Left colon (tissue), 2 donors: ENCODE measurements at regions not wholly inside any gene's neighbourhood (a gene's known extent, or its start where the extent isn't known, plus 50 kb on each side); places are given as distances from the start of the nearest gene placed in this dataset.

Experiments used
- ATAC-seq: fragments of 200-7000 bp; cut with Tn5 transposase; one replicate; pipeline ENCODE4 v1.9.1; 2020; ENCODE audit warnings: mild to moderate bottlenecking, moderate library complexity
- DNase-seq, 2 donors: peaks; one replicate each; pipeline ENCODE4 v3.0.0-alpha.2; 2020
- intact Hi-C, 2 donors: fragments of 100-400 bp; cut with DNase I in 1 of 2; cut with micrococcal nuclease in 1 of 2; formaldehyde crosslinking; loops; one replicate each; pipeline versions ENCODE4 v1.11.2 to v1.14.0; 2022; cut with DNase I, micrococcal nuclease
- donor health status: DM: no; HTN: no; CAD: no.
- donor health status: DM: yes; HTN: yes; CAD: no.

DNA sequence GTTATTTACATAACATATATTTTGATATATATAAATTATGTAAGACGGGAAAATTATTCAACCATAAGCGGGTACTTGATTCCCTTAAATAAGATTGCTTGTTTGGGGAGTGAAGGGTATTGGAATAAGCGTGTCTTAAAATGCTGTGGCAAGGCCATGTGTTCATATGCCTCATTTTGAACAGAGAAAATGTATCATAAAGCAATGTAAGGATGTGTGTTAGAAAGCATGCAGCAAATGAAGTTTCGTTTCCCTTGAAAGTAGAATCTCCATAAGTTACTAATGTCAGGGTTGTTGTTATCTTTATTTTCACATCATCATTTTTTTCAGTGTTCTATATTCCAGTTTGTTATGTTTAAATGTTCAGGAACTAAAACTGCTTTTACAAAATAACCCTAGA is 465.6 kb downstream of the FOXG1 start:
- ATAC-seq: no peak
- intact Hi-C loops: no loop called here
- no peak for DNase-seq

DNA sequence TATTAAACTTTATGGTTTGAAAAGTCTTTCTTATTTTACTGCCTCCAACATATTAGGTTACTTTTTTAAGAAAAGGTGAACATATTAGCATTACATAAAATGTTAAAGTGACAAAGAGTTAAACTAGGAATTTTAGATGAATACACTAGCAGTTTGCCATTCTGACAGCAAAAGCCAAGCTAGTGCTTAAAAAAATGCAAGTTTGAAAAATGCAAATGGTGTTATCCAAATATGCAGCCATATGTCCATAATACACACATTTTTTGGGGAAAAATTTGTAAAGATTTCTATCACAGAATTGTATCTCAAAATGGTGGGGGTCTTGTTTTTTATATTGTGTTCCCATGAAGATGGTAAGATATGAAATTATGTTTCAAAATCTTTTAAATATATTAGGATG is 466.1 kb downstream of the FOXG1 start:
- ATAC-seq: no peak
- intact Hi-C loops: no loop called here

DNA sequence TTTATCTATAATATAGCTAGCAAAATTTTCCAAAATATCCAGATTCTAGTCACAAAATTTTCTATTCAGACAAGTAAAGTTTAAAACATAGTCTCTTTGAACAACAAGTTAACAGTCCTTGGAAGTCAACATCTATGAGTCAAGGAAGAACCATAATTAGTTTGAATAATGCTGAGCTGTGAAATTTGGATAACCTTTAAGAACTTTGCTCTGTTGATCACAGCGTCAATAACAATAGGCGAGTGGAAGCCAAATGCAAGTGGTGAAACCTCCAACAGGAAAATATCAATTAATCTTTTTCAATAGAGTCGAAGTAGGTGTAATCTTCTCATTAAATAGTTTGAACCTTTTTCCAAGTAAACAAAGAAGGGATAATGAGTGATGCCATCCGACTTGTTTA is 466.6 kb downstream of the FOXG1 start:
- DNase-seq: no peak
- intact Hi-C loops: no loop called here
- ATAC-seq: no peak

More for the DNA sequence above, 466.1 kb downstream of the FOXG1 start:
- DNase-seq: no peak

DNA sequence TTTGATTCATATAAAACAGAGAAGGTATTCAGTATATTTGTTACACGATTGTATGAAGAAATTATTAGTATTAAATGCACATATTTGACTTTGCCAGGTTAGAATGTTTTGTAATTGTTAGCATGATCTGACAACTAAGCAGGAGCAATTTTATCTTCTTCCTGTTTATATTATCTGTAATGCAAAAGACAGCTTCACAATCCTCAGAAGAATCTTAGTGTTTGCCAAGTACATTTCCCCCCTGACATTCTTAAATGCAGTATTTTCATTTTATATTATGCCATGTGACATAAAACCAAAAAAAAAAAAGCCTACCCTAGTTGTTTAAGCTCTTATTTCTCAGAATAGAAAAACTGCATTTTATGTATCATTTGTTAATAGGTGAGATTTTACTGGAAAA is 469.4 kb downstream of the FOXG1 start:
- intact Hi-C loops: no loop called here
- ATAC-seq: no peak
- no peak for DNase-seq

DNA sequence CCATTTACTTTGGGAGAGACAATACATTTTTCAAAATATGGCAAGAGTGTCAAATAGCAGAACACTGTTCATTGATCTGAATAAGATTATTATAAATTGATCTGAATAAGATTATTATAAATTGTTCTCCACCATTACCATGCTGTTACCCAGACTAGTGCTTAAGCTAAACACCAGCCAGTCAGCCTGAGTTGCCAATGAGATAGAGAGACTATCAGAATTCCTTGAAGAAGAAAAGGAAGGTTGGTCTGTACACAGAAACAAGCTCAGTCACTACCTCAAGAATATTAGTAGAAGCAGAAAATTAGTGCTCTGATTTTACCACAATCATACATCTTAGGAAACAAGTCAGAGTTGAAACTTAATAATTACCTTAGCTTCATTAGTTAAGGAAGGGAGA is 469.8 kb downstream of the FOXG1 start:
- intact Hi-C loops: no loop called here
- no peak for ATAC-seq
- DNase-seq: no peak

DNA sequence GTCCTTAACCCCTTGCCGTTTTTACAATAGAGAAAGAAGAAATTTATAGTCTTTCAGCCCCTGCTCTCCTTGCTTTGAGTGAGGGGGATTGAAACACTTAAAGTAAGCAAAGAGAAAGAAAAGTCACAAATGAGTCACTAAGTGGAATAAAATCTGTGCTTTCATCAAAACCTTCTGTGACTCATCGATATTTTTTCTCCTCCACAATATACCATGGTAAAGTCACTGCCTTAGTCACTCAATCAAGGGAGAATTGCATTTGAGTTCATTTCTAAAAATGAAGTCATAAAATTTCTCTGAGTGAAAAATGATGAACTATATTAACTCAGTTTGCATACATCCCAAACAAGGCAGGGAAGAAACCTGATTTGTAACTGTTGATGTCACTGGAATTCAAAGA is 470.3 kb downstream of the FOXG1 start:
- intact Hi-C loops: no loop called here
- ATAC-seq: no peak
- DNase-seq: no peak

DNA sequence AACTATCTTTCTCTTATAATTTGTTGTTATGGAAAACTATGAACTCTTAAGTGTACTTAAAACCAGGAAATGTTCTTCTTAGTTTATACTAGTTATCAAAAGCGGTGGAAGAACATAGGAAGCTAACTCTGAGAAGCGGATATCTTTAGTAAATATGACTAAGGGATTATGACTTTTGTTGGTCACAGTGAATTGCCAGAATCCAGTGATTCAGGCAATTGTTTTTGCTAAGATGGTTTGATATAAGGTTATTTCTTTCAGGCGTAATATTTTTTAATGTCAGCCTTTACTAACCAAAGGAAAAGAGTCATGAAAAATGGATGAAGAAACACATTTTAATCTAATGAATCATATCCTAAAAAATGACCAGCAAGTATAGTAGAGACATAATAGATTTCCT is 473.5 kb downstream of the FOXG1 start:
- intact Hi-C loops: no loop called here
- no peak for ATAC-seq
- no peak for DNase-seq

DNA sequence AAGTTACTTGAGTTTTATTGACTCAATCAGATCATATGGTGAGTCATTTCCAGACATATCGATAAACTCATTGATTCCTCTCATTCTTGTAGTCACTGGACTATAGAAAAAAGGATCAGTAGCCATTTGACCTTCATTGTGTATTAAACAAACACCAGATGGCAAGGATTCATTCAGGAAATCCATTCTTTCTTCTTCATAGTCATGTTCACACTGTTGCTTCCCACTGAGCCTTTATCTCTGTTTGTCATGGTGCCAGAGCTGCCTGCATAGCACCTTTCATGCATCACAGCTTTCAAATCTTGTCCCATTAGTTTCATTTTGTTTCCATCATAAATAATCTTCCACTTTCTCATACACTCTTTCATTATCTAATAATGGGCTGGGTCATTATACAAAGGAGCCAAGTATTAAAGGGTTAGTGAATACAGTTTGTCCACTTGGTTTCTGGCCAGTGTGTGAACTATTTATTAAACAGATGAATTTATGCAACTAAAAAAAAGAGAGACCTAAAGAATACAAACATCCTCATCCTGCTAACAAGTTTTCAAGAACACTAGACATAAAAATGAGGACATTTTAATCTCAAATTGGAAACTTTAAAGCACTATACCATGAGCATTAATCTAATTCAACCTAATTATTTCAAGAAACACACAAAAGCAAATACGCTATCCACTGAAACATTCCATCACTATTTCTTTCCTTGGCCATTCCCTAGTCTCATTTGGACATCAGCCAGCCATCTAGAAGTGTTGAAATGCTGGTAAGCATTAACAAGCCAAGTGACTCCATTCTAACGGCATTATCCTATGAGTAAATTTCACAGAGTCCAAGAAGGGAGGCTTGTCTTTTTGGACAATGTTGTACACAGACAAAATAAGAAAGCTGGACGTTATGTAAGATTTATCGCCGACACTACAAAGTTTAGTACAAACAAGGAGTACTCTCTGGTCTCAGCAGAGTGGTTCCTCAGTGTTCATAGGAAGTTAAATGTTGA is 476.5 kb downstream of the FOXG1 start:
- no peak for ATAC-seq
- intact Hi-C loops: no loop called here
- no peak for DNase-seq

DNA sequence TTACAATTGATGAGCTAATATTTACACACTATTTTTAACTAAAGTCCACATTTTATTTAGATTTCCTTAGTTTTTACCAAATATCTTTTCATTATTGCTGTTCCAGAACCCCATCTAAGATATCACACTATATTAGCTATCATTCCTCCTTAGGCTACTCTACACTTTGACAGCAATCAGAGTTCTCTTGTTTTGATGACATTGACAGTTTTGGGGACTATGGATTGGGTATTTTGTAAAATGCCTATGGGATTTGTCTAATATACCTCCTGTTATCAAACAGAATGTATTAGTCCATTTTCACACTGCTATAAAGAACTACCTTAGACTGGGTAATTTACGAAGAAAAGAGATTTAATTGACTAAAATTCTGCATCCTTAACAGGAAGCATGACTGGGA is 489.1 kb downstream of the FOXG1 start:
- intact Hi-C loops: no loop called here
- no peak for DNase-seq
- ATAC-seq: no peak

DNA sequence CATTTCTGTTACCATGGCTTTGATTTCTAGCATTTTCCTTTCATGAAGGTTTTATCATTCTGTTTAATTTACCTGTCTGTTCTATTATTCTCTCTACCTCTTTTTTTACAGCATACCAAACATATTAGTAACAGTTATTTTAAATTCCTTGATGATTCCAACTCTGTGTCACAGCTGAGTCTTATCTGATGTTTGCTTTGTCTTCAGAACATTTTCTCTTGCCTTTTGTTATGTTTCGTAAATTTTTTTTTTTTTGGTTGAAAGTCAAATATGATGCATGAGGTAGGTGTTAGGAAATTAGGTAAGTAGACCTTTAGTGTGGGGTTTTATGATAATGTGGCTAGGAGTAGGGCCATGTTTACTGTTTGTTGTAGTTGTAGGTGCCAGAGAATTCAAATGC is 496.4 kb downstream of the FOXG1 start:
- intact Hi-C loops: no loop called here
- DNase-seq: no peak

DNA sequence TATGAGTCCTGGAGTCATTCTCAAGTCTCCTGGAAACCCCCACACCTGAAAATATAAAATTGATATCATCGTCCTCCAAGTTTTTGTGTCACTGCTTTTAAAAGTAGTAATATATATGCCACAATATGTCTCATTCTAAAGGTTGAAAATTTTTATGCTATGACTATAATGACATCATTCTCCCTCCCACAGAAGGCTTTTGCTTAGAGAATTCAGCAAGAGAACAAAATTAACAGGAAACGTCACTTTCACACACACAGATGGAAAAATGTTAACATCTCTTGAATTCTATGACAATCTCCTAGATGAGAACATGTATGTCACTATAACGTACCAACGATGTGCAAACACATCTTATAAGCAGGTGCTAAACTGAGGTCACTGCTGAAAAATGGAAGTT is 498.3 kb downstream of the FOXG1 start:
- intact Hi-C loops: no loop called here
- no peak for ATAC-seq
- DNase-seq: no peak

More for the DNA sequence above, 496.4 kb downstream of the FOXG1 start:
- no peak for ATAC-seq

DNA sequence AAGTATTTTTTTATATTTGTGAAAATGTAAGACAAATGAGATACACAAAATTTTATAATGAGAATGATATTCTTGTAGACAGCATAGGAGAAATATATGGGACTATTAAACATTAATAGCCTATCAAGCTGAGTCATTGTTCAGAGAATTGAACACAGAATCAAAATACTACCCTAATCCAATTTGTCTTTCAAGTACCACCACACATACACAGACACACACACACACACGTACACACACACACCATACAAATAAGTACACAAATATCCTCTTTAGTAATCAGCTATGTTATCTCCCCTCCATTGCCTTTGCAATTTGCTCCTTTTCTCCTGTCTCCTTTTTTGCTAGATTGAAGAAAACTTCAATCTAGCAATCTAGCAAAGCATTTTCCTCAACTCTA is 499.3 kb downstream of the FOXG1 start:
- intact Hi-C loops: no loop called here
- no peak for DNase-seq
- ATAC-seq: no peak

DNA sequence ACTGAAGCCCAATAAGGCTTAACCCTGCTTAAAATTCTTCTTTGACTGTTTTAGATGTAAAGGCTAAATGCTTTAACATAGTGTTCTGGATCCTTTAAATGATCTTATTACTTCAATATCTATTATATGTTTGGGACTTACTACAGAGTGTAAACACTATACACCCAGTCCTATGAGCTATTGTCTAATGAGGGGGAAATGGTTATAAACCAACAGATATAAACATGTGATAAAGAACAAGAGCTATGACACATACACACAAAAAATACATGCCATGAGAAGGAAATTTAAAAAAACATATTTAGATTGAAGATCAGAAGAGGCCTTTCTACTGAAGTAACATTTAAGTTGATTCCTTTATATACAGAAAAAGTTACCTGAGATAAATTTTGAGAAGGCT is 505.1 kb downstream of the FOXG1 start:
- DNase-seq: no peak
- intact Hi-C loops: no loop called here
- no peak for ATAC-seq

DNA sequence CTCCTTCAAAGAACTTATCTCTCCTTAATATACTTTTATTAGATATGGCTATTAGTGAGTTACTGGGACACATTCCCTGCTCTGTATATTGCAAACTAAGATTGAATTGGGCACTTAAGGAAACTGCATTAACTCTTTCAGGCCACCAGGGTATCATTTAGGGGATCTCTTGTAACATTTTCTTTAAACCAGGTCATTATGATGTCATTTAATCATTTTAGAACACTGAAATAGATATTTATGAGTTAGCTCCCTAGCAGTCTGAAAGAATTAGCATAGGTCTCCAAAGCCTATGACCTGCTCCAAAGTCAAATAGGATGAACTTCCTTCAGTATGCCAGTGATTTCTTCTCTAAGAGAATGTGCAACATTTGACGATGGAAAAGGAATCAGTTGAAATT is 506.9 kb downstream of the FOXG1 start:
- DNase-seq (no peak), ATAC-seq (no peak)
- intact Hi-C loops: no loop called here

DNA sequence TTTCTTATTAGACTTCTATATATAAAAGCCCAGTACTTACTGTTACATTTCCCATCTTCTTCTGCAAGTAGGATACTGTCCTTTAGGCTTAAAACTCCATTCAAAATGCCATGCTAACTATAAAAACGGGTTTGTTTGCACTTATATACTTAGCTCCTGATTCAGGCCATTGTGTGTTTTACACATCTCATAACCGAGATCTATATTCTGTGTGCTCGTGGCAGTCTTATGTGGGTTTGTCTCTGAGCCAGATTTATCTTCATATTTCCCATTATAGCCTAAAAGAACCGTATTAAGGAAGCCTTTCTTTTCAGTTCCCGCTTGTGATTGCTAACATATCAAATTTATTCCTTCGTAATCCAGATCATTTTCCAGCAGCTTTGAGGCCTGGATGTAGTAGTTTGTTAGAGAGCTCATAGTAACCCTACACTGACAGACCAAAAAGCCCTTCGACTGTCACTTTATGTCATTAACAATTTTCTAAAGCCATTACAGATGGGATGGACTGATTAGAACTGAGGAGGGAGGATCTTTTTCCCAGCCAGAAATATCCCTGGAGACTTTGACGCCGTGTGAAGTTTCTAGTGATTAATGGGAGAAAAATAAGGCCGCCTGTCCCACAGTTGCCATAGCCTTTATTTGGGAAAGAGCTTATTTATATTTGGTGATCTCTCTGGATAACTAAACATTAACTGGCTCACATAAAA is 508.5 kb downstream of the FOXG1 start:
- no peak for ATAC-seq
- DNase-seq: no peak
- intact Hi-C loops: no loop called here

DNA sequence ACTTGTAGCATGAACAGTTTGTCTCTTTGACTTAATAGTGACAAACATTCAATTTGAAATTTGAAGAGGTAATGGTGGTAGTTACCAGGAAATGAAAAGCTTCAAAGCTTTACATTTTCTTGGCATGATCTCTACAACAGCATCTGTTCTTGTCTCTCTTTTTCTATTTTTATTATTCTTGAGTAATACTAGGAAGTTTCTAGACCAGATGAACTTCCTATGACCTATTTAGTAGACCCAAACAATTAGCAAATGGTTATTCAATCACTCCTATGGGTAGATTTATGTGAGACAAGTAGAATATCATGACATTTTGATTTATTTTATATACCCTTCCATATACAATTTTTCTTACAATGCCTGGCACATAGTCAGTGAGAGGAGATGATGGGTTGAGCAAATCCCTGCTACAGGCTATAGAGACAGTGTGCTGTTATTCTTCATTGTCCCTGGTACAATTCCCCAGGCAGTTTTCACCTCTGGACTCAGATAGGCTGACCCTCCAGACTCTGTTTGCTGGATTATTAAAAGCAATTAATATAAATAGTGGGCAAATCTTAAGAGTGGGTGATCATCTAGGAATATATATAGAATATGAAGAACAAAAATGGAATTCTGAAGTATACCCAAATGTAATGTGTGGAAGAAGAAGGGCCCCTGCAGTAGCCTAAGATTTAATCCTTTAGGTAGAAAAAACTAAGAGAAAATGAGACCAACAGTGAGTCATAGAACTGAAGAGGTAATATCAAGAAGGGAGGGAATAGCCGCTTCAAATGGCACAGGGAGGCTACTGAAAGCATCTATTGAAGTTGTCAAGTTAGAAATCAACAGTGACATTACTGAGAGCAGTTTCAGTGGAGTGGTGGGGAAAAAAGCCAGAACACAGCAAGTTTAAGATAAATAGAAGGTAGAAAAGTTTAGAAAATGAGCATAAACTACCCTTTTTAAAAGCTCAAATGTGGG is 512.0 kb downstream of the FOXG1 start:
- ATAC-seq (no peak), DNase-seq (no peak)
- intact Hi-C loops: no loop called here

DNA sequence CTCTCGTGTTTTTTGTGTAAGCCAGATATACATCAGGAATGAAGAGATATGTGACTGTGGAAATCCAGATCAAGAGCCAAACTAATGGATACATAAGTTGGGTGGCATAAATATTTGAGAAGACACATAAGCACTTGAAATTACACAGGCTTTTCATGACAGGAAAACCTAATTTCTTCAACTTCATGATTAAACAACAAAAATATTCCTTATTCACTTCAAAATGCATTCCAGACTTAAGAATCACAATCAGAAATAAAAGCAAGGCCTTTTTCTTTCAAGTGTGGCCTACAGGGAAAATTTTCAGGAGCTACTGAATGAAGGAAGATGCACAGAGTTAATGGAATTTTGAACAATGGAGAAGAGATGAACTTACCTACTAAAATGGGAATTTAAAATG is 515.6 kb downstream of the FOXG1 start:
- intact Hi-C loops: no loop called here
- no peak for DNase-seq

DNA sequence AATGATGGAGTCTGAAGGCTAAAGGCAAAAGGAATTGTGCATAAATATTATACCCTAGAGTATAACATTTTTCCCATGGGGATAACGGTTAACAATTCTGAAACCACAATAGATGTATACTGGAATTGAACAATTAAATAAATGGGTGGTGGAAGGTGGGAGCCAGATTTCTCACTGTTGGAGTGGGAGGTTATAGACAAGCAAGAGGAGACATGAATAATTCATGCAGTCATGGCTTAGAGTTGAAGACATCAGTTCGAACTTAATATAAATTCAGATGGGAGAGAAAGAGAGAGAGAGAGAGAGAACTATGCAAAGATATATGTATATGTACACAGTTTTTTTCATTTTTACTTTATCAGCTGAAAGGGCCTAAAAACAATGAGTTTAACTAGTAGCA is 523.9 kb downstream of the FOXG1 start:
- no peak for DNase-seq
- intact Hi-C loops: no loop called here
- ATAC-seq: no peak

More for the DNA sequence above, 515.6 kb downstream of the FOXG1 start:
- ATAC-seq: no peak

DNA sequence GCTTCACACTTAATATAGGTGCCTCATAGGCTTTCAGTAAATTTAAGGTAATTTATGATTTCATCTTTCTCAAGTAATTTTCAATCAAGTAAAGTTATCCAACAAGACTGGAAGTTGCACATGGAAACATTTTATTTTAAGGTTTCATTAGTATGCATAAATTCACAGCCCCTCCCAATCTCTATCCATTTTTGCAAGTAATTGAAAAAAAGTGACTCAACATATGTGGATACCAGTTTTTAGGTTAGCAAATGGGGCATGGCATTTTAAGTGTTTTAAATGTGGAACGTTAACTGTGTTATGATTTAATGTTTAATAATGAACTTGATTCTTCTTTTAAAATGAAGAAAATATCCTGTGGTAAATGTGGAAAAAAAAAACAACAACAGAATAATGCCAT is 532.8 kb downstream of the FOXG1 start:
- no peak for DNase-seq
- intact Hi-C loops: no loop called here
- ATAC-seq: no peak
